ENCODE measurements at regions not wholly inside any gene's neighbourhood (a gene's known extent, or its start where the extent isn't known, plus 50 kb on each side); places are given as distances from the start of the nearest gene placed in this dataset.

DNA sequence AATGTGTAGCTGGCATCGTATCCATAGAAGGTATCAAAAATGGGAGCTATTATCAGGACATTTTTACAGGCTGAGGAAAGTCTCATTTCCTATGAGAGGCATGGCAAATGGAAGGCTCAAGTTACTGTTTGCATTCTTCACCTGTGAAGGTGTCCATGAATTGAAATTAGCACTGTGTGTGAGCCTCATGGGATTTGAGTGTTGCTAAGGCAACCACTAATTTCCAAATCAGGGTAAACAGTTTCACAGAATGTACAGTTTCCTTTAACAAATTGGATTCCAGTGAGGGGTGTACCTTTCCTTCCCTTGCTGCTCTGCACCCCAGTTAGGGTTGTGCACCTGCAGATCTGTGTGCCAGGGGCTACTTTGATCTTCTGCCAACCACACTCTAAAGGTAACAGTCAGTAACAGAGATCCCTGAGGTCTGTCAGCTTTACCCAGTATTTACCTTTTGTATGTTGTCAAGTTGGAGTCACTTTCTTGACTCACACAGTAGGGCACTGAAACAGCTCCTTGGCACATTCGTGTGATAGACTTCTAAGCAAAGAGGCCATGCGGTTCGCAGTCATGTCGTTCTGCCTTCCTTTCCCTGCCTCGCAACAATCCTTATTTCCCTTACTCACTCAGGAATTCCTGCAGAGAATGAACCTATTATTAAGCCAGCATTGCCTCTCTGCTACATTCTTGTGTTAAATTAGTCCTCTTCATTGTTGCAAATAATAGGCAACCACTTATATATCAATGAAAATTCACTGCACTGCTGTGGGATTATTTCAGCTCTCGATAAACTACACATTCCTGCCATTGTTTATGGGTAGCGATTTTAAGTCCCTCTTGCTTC lies 129.8 kb upstream of the GBE1 start:
- TF ChIP-seq GATA3 (IDR thresholded peaks at IDR 0.05; ENCODE audit: low read depth, low read length) = no peak
- TF ChIP-seq GATA2 (IDR thresholded peaks at IDR 0.05; ENCODE audit: low read depth, low read length) = no peak

DNA sequence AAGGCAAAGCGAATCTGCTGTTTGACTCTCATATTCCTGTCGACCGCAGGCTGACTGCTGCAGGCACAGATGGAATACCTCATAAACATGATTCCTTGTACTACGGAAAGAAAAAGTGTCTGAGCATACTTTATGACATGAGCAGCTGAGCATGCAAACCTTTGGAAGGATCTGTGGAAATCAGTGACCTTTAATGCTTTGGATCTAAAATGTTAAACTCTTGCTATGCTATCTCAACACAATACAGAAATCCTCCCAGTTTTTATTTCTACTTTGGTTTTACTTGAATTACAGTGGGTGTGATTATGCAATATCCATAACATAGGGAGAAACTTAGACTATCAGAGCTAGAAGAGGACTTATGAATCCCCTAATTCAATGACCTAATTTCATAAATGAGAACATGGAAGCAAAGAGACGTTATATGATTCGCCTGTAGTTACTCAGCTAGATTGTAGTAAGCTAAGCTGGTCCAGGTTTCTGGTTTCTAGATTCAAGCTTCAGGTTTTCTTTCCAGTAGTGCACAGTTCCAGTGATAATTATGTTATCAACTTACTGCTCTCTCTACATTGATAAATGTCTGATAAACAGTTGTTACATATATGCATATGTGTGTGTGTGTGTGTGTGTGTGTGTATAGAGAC lies 127.6 kb upstream of the GBE1 start:
- TF ChIP-seq GATA2 (IDR thresholded peaks at IDR 0.05; ENCODE audit: low read depth, low read length) = no peak
- TF ChIP-seq GATA3 (IDR thresholded peaks at IDR 0.05; ENCODE audit: low read depth, low read length) = no peak

DNA sequence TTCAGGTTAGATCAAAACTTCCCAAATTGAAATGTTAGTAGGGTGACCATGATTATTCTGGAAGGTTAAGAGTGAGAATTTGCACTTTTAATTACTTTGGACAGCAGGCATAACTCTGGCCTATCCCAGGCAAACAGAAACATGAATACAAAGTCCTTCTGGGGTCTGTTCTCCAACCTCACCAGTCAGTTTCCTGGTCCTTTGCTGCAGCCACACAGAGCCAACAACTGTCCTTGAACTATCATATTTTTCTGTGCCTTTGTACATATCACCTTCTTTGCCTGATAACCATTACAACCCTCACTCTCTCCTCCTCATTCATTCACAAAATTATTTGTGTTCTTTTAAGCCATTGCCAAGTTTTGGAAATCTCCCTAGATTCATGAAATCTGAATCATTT lies 126.0 kb upstream of the GBE1 start:
- no peak for TF ChIP-seq GATA2 (IDR thresholded peaks at IDR 0.05; ENCODE audit: low read depth, low read length)
- TF ChIP-seq GATA3 (IDR thresholded peaks at IDR 0.05; ENCODE audit: low read depth, low read length) = no peak

DNA sequence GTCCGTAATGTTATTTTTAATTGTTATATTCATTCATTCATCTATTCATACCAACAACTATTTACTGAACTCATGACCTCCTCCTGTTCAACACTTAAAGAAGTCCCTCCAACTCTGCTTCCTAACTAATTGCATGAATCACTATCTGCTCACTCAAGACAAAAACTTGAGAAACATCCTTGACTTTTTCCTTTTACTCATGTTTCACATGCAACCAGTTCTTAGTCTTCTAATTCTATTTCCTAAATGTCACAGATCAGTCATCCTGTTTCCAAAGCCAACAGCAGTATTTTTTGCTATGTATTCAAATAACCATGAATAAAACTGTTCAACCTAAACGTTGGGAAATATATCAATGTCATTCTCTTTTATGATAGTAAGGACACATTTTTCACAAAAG lies 124.6 kb upstream of the GBE1 start:
- TF ChIP-seq GATA3 (IDR thresholded peaks at IDR 0.05; ENCODE audit: low read depth, low read length) (no peak), GATA2 (IDR thresholded peaks at IDR 0.05; ENCODE audit: low read depth, low read length) (no peak)

DNA sequence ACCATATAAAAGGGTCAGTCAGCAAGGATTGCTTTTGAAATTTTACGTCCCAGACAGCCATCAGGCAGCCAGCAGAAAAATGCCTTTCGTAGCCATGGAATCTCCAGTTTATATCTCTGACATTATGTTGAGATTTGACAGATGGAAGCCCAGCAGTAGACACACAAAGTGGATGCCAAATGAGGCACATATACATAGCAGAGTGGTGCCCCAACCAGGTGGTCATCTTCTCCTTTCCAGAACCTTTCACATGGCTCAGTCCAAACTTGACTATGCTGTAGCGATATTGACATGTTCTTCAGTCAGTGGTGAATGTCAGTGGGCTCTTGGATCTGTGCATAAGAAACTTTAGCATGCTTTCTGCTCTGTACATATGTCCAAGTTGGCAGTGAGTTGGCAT lies 123.3 kb upstream of the GBE1 start:
- no peak for TF ChIP-seq GATA2 (IDR thresholded peaks at IDR 0.05; ENCODE audit: low read depth, low read length)
- TF ChIP-seq GATA3 (IDR thresholded peaks at IDR 0.05; ENCODE audit: low read depth, low read length) = no peak

DNA sequence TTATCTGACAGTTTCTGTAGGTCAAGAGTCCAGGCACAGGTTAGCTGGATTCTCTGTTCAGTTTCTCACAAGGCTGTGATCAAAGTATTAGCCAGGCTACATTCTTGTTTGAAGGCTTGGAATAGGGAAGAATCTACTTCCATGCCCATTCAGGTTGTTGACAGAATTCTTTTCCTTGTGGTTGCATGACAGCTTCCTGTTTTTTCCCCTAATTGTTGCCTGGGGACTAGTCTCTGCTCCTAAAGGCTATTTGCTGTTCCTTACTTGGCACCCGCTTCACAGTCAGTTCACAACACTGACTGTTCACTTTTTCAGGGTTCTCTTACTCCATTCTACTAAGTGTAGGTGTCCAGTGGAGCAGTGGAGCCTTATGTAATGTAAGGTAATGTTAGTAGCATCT lies 115.4 kb upstream of the GBE1 start:
- TF ChIP-seq GATA3 (IDR thresholded peaks at IDR 0.05; ENCODE audit: low read depth, low read length) (no peak), GATA2 (IDR thresholded peaks at IDR 0.05; ENCODE audit: low read depth, low read length) (no peak)

DNA sequence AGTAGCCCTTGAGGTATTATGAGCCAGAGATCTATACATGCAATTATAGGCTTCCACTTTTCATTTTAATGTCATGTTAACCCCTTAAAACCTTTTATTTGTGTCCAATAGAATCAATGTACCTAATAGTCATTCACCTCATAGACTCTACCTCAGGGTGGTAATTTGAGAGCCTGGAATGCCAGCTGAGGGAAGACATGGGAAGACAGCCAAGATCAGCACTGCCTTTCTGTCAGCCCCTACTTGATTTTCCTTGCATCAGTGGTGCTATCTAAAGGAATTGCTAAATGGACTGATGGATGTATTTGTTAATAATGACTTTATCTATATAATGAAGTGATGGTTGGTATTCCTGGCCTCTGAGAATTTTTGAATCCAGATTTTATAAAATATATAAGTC lies 113.3 kb upstream of the GBE1 start:
- TF ChIP-seq GATA2 (IDR thresholded peaks at IDR 0.05; ENCODE audit: low read depth, low read length) (no peak), GATA3 (IDR thresholded peaks at IDR 0.05; ENCODE audit: low read depth, low read length) (no peak)

DNA sequence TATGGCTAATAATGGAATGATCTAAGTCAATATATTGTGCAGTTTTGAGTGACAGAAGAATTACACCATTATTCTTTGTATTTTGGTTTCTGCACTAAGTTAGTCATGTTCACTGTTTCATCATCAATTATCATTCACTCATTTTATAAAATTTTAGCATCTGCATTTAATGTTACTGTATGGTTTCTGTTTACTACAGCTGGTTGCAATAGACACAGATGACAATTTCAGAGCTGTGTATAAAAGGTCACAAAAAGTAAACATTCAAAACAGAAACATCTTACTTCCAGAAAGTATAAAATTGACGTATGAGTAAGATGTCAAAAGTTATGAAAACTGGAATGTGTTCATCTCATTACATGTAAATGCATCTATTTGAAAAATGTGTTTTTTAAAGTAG lies 111.1 kb upstream of the GBE1 start:
- TF ChIP-seq GATA2 (IDR thresholded peaks at IDR 0.05; ENCODE audit: low read depth, low read length) (no peak), GATA3 (IDR thresholded peaks at IDR 0.05; ENCODE audit: low read depth, low read length) (no peak)

DNA sequence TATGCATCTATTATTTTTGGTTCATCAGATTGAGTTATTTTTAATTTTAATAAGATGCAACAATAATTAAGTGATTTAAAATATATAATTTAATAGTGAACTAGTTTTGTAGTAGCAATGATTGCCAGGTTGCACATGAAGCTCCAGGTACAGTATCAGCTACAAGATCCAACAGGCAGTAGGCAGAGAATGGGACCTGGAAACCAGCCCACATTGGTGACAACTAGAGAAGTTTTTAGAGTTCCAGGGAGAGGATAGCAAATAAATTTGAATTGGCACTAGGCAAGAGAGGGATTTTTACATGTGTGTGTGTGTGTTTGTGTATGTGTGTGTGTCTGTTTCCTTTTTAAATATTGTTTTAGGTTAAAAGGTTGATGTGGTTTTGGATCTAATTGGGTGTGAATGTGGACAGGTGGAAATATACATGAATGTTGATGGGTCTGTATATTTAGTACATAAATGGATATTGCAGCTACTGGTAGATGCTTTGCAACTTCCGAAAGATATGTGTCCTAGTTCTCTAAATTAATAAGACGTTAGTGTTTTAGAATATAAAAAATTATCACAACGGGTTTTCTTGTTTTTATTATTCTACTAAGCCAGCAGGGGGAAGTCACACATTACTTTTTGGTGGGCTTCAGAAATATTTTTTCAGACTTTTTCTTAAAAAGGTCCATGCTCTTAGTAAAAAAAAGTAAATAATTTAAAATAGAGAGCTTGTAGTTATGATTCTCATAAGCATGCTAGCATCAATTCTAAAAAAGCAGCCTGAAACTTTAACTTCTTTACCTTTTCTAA lies 110.1 kb upstream of the GBE1 start:
- TF ChIP-seq GATA3 (IDR thresholded peaks at IDR 0.05; ENCODE audit: low read depth, low read length) (no peak), GATA2 (IDR thresholded peaks at IDR 0.05; ENCODE audit: low read depth, low read length) (no peak)

DNA sequence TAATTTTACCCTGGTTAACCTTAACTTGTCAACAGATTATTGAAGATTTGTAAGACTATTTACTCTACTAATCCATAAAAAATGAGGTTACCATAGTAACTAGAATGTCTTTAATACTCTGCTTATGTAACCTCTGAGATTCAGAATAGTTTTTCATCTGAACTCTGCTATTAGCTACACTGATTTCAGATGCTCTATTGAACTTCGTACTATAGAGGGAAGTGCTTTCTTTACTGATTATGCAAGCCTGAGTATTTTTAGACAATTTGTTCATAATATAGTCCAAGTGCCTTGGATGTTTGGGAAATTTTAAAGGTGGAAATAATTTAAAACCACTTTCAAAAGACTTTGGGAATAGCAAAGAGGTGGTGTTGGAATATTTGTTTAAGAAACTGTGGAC lies 107.9 kb upstream of the GBE1 start:
- TF ChIP-seq GATA3 (IDR thresholded peaks at IDR 0.05; ENCODE audit: low read depth, low read length) = no peak

DNA sequence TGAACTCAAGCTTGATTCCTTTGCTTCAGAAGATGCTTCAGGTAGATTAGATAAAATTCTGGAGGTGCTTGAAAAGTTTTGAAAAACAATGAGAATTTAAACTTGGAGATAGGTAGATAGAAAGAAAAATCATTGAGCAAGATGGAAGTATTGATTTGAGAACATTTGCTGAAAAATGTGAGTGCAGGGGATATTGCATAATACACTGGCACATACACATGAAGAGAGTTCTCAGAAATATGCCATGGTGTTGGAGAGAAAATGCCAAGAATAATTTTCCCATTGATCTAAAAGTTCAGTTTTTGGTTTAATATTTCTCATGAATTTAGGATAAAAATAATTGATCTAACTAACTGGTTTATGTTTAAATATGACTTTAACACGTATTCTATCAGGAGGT lies 107.2 kb upstream of the GBE1 start:
- no peak for TF ChIP-seq GATA2 (IDR thresholded peaks at IDR 0.05; ENCODE audit: low read depth, low read length)
- no peak for TF ChIP-seq GATA3 (IDR thresholded peaks at IDR 0.05; ENCODE audit: low read depth, low read length)

DNA sequence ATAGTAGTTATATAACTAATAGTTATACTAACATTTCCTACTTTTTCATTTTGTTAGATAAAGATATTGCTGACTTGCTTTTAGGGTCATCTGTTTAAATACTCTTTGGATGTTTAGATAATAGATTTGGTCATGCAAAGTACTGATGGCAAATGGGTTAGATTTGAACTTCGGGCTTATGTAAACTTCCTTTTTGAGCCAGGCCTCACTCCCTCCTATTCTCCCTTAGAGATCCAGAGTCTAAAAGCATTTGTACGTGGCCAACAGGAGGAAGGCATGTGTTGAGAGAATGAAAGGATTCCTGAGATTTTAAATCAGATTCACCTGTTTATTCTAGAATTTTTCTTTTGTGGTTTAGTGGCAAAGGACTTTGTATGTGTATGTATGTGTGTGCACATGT lies 106.4 kb upstream of the GBE1 start:
- TF ChIP-seq GATA2 (IDR thresholded peaks at IDR 0.05; ENCODE audit: low read depth, low read length) (no peak), GATA3 (IDR thresholded peaks at IDR 0.05; ENCODE audit: low read depth, low read length) (no peak)

DNA sequence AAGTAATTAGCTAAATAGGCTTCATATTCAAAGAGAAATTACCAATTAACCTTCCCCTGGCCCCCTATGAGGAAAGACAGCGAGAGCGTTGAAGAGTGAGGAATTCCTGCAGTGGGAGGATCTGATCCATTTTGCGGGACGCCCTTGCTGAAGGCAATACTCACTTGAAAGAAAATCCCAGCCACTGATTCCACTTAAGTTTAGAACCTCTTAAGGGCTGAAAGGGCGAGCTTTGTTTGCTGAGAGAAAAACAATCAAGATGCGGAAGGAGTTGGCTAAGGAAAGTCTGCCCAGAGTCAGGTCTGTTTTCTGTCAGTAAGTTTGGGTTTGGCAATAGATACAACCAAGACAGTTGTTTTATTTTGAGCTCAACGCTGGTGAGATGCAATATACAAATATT lies 102.8 kb upstream of the GBE1 start:
- TF ChIP-seq GATA3 (IDR thresholded peaks at IDR 0.05; ENCODE audit: low read depth, low read length) (no peak), GATA2 (IDR thresholded peaks at IDR 0.05; ENCODE audit: low read depth, low read length) (no peak)

DNA sequence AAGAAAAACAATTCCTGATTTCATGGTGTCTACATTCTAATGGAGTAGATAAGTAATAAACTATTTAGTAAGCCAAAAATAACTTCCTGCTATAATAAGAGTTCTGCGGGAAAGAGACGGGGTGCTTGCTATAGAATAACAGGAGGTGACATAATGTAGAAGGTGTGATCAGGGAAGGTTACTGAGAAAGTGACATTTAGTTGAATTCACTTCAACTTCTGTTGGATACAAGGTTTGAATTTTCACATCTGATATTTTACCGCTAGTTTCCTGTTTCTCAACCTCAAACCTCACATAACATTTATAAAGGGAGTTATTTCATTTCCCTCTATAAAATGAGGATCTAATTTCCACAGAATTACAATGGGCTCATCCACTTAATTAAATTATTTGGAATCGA lies 102.3 kb upstream of the GBE1 start:
- TF ChIP-seq GATA3 (IDR thresholded peaks at IDR 0.05; ENCODE audit: low read depth, low read length) = no peak
- no peak for TF ChIP-seq GATA2 (IDR thresholded peaks at IDR 0.05; ENCODE audit: low read depth, low read length)

DNA sequence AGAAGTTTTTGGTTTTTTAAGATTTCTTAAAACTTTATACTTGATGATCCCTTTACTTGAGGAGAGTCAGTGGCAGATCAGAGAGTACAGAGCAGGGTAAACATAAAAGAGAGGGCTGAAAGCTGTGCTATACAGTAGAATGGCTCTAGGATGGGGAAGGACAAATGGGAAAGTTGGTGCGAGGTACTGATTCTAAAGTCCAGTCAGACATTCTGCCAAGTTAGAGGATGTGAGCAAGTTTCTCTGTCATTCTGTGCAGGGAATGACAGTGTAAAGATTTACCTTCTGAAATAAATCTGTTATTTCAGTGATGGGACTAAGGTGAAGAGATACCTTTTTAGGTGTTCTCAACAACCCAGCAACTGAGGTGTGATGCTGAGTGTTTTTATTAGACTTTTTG lies 100.1 kb upstream of the GBE1 start:
- no peak for TF ChIP-seq GATA3 (IDR thresholded peaks at IDR 0.05; ENCODE audit: low read depth, low read length)
- TF ChIP-seq GATA2 (IDR thresholded peaks at IDR 0.05; ENCODE audit: low read depth, low read length) = no peak
